Stimulated activated effector memory CD8-positive, alpha-beta T cell treated with anti-CD3 and anti-CD28 coated beads, Interleukin-12 subunit alpha, Interleukin-12 subunit beta, amount 100 ng/mL, for 72 hours (primary cell): ENCODE measurements at regions not wholly inside any gene's neighbourhood (a gene's known extent, or its start where the extent isn't known, plus 50 kb on each side); places are given as distances from the start of the nearest gene placed in this dataset.

Experiments used
- ATAC-seq: fragments of 150-1000 bp; cut with Tn5 transposase; 2 replicates; pipeline ENCODE4 v1.10.0; 2021
- DNase-seq, 2 donors: peaks; one replicate each; pipeline ENCODE4 v3.0.0; 2021 to 2022; ENCODE audit warnings: low spot score in 2 of 2
- H3K27ac Mint-ChIP-seq: one replicate; pipeline ENCODE4 v1.8.0; 2022; ENCODE audit warnings: mild to moderate bottlenecking, mixed read lengths
- H3K36me3 Mint-ChIP-seq: one replicate; pipeline ENCODE4 v1.8.0; 2022; ENCODE audit warnings: mild to moderate bottlenecking, mixed read lengths
- H3K4me1 Mint-ChIP-seq: one replicate; pipeline ENCODE4 v1.8.0; 2022; ENCODE audit warnings: mixed read lengths
- H3K4me3 Mint-ChIP-seq: one replicate; pipeline ENCODE4 v1.8.0; 2022; ENCODE audit warnings: mild to moderate bottlenecking, mixed read lengths
- H3K9me3 Mint-ChIP-seq: one replicate; pipeline ENCODE4 v1.8.0; 2022; ENCODE audit warnings: mixed read lengths

DNA sequence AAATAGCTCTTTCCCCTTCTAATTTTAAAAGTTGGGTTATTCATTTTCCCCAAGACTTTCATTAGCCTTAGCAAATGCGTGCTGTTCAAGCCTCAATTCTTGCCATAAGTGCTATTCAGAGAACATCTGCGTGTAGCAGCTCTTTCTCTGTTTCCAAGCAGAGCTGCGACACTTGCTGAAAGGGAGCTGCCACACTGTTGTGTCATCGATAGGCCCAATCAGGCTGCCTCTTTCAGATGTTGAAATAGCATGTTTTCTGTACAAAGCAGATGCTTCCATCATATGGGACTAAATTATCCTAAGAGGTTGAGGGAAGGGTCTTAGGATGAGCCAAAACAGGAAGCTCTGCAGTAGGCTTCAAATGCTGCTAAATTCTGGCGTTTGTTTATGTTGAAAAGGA lies 220.9 kb upstream of the CDC14C start:
- H3K4me1 Mint-ChIP-seq, result no peaks in the 10 kb centered on the region
- no peak overlapping the region for H3K27ac Mint-ChIP-seq
- H3K9me3 Mint-ChIP-seq, result peaks cover 14% of the 10 kb centered on the region
- DNase-seq (no peak), ATAC-seq (no peak)
- H3K36me3 Mint-ChIP-seq, result no peaks in the 10 kb centered on the region
- H3K4me3 Mint-ChIP-seq, result no peak overlapping the region

DNA sequence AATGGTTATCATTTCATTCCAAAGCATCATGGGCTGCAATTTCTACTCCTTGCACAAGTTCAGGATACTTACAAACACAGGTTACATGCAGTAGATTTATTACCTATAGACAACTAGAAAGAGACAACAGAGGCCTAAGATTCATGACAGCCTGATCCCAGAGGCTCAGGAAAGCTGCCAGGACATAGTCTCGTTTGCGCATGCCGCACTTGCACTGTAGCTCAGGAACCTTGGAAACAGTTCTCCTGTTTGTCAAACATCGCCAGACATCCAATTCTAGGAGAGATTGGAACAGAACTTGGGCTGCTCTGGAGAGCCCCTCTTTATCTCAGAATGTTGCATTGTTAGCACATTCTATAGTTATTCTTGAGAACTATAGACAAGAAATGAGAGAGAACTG lies 216.2 kb upstream of the CDC14C start:
- DNase-seq (no peak), ATAC-seq (no peak)
- Mint-ChIP-seq H3K4me1 (no peaks in the 10 kb centered on the region), H3K9me3 (no peaks in the 10 kb centered on the region), H3K36me3 (no peaks in the 10 kb centered on the region), H3K4me3 (no peak overlapping the region), H3K27ac (no peak overlapping the region)

- no peak for ATAC-seq
- Mint-ChIP-seq H3K27ac (no peak overlapping the region), H3K4me3 (no peak overlapping the region), H3K4me1 (no peaks in the 10 kb centered on the region), H3K9me3 (peaks cover 4% of the 10 kb centered on the region), H3K36me3 (no peaks in the 10 kb centered on the region)
- DNase-seq, result no peak
Measured at GRCh38 chr7:48708635-48709034, 215.7 kb upstream of the CDC14C start.

GRCh38 chr7:48710995-48711394 lies 213.4 kb upstream of the CDC14C start:
- Mint-ChIP-seq H3K36me3 (no peaks in the 10 kb centered on the region), H3K4me1 (no peaks in the 10 kb centered on the region), H3K9me3 (peaks cover 9% of the 10 kb centered on the region), H3K4me3 (no peak overlapping the region), H3K27ac (no peak overlapping the region)
- ATAC-seq (no peak), DNase-seq (no peak)

GRCh38 chr7:48718731-48719378 lies 205.5 kb upstream of the CDC14C start:
- H3K4me1 Mint-ChIP-seq, result no peaks in the 10 kb centered on the region
- H3K36me3 Mint-ChIP-seq, result no peaks in the 10 kb centered on the region
- no peak for ATAC-seq

DNA sequence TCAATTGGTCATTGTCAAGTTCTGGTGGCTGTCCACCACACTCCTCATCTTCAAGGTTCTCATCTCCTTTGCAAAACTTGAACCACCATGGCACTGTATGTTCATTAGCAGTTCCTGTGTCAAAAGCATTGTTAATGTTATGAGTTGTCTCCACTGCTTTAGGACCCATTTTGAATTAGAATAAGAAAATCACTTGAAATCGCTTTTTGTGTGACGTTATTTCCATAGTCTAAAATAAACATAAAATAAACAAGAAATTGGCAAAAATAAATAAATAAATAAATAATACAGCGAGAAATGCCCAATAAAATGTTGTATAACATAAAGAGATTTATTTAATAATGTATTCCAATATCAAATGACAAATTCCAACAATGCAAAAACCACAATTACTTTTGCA lies 195.5 kb upstream of the CDC14C start:
- Mint-ChIP-seq H3K27ac (no peak overlapping the region), H3K36me3 (peaks cover 6% of the 10 kb centered on the region), H3K9me3 (peaks cover 14% of the 10 kb centered on the region), H3K4me3 (no peak overlapping the region), H3K4me1 (no peaks in the 10 kb centered on the region)
- DNase-seq, result no peak
- no peak for ATAC-seq

More at GRCh38 chr7:48718731-48719378, 205.5 kb upstream of the CDC14C start:
- Mint-ChIP-seq H3K4me3 (no peak overlapping the region), H3K9me3 (peaks cover 6% of the 10 kb centered on the region), H3K27ac (no peak overlapping the region)
- no peak for DNase-seq

GRCh38 chr7:48734695-48735406 lies 189.5 kb upstream of the CDC14C start:
- no peak overlapping the region for H3K27ac Mint-ChIP-seq
- ATAC-seq (no peak), DNase-seq (no peak)
- no peaks in the 10 kb centered on the region for H3K36me3 Mint-ChIP-seq
- H3K4me1 Mint-ChIP-seq, result no peaks in the 10 kb centered on the region
- H3K4me3 Mint-ChIP-seq, result no peak overlapping the region
- peaks cover 4% of the 10 kb centered on the region for H3K9me3 Mint-ChIP-seq

DNA sequence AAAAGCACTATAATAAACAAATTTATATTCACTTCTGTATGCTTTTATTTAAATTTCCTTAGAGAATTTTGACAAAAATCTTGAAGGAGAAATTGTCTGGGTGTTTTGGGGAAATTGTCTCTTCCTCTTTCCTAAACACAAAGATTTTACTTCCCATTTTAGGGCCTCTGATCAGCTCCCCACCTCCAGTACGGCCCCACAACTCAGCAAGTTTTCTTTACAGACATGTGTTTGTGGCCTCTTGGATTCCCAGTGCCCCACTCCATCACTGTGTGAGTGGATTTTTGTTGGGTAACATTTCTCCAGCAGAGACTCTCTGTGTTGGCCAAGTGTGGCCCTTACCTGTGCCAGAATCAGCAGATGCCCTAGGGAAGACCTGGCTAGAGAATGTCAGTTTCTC lies 182.8 kb upstream of the CDC14C start:
- DNase-seq, result no peak
- Mint-ChIP-seq H3K36me3 (no peaks in the 10 kb centered on the region), H3K27ac (no peak overlapping the region), H3K4me3 (no peak overlapping the region), H3K9me3 (peaks cover 13% of the 10 kb centered on the region), H3K4me1 (no peaks in the 10 kb centered on the region)
- no peak for ATAC-seq

GRCh38 chr7:48742079-48742798 lies 182.1 kb upstream of the CDC14C start:
- no peak for ATAC-seq
- Mint-ChIP-seq H3K36me3 (no peaks in the 10 kb centered on the region), H3K9me3 (peaks cover 13% of the 10 kb centered on the region), H3K27ac (no peak overlapping the region), H3K4me3 (no peak overlapping the region), H3K4me1 (no peaks in the 10 kb centered on the region)
- DNase-seq, result no peak

DNA sequence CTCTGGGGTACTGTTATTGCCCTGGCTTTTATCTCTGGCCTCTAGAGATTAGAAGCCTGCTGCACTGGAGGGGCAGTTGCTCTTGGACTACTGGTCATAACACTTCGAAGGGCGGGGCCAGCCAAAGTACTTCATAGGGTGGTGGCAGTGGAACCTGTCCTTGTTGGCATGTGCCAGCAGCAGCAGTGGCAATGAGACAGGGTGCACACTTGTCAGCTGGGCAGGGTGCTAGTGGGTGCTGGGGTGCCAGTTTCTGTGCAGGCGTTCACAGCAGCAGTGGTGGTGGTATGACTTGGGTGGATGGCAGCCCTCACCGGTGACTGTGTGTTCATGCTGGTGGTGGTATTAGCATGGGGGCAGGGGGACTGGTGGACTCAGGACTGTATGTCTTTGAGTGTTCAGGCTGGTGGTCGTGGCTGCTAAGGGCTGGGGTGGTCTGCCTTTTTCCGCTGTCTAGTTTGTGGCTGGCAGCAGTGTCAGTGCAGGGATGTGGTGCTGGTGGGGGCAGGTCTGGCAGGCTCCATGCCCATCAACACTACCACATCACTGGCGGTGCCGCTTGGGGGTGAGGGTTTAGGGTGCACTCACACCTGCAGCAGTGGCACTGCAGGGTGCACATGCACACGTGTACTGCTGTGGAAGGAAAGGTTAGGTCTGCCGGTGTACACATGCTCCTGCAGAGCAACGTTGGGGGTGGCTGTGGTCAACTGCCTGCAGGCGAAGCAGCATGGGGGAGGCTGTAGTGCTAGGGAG lies 176.1 kb upstream of the CDC14C start:
- H3K27ac Mint-ChIP-seq, result no peak overlapping the region
- peak; percentile 42 for ATAC-seq
- H3K4me1 Mint-ChIP-seq, result no peaks in the 10 kb centered on the region
- no peak overlapping the region for H3K4me3 Mint-ChIP-seq
- H3K36me3 Mint-ChIP-seq, result no peaks in the 10 kb centered on the region
- H3K9me3 Mint-ChIP-seq, result peaks cover 3% of the 10 kb centered on the region
- DNase-seq, result no peak

DNA sequence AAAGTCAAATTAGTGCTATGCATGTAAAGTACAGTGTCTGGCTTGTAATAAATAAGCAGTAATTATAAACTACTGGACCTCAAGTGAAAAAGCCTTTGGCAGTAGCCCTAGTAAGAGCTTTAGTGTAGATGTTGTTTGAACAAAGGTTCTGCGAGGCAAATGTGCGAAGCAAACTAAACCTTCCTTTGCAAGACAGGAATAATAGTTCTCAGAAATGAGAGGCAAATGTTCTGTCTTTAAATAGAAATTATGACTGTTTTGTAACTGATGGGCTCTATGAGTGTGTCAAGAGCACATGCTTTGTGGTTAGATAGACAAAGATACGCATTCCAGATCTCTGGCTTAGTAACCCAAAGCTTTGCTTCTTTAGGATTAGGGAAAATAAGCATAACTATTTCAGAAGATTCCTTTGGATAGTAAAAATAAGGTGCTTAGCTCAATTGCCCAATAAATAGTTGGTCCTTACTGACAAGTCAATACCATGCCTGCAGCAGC lies 169.2 kb upstream of the CDC14C start:
- H3K4me1 Mint-ChIP-seq, result no peaks in the 10 kb centered on the region
- no peak for ATAC-seq
- H3K27ac Mint-ChIP-seq, result no peak overlapping the region
- peaks cover 3% of the 10 kb centered on the region for H3K9me3 Mint-ChIP-seq
- H3K36me3 Mint-ChIP-seq, result no peaks in the 10 kb centered on the region
- H3K4me3 Mint-ChIP-seq, result no peak overlapping the region
- no peak for DNase-seq

- peaks cover 6% of the 10 kb centered on the region for H3K9me3 Mint-ChIP-seq
- H3K4me1 Mint-ChIP-seq, result no peaks in the 10 kb centered on the region
- no peaks in the 10 kb centered on the region for H3K36me3 Mint-ChIP-seq
- H3K4me3 Mint-ChIP-seq, result no peak overlapping the region
- ATAC-seq (no peak), DNase-seq (no peak)
- no peak overlapping the region for H3K27ac Mint-ChIP-seq
Measured at GRCh38 chr7:48759431-48760080, 164.8 kb upstream of the CDC14C start.

DNA sequence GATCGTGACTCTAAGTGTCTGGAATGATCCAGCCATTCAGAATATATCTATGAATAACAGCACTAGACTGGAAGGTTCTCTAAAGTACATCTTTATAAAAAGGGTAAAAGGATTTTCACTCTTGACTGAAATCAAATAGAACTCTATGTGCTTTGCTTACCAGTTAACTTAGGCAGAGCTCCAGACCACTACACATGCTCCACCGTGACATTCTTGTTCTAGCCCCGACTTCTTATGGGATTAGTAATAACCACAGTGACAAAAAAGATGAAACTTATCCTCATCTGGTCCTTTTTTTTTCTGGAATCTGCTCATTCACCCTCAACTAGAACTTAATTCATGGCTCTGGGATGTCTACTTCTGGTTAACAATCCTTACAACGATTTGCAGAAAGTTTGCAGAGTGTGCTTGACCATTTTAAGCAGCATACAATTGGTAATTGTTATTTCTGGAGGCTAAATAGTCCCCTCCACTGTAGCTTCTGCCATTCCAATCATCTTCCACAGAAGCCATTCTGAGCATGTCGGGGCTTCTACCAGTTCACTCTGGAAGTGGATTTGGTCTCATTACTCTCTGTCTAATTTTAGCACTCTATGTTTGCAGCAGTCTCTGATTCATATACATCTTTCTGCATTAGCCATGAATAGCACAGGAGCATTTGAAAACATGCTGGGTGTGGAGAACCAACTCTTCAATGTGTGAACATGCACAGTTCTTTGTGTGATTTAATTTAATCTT lies 163.7 kb upstream of the CDC14C start:
- H3K9me3 Mint-ChIP-seq, result peaks cover 6% of the 10 kb centered on the region
- no peak overlapping the region for H3K27ac Mint-ChIP-seq
- no peak overlapping the region for H3K4me3 Mint-ChIP-seq
- ATAC-seq (no peak), DNase-seq (no peak)
- H3K36me3 Mint-ChIP-seq, result no peaks in the 10 kb centered on the region
- no peaks in the 10 kb centered on the region for H3K4me1 Mint-ChIP-seq

DNA sequence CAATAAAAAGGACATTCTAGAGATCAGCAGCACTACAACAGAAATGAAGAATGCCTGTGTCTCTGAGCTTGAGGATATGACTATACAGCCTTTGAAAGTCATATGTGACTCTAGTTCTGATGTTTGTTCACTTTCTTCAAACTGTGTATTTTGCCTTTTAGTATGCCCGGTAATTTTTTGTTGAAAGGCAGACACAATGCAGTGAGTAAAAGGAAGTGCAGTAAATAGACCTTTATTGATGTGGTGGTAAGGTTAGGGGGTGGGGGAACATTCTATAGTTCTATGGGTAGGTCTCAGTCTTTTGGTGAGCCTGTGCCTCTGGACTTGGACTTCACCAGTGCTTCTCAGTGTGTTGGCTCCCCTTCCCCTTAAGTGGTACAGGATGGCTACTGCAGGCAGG lies 143.5 kb upstream of the CDC14C start:
- H3K36me3 Mint-ChIP-seq, result no peaks in the 10 kb centered on the region
- DNase-seq (no peak), ATAC-seq (no peak)
- H3K4me1 Mint-ChIP-seq, result no peaks in the 10 kb centered on the region
- no peak overlapping the region for H3K27ac Mint-ChIP-seq
- H3K4me3 Mint-ChIP-seq, result no peak overlapping the region
- H3K9me3 Mint-ChIP-seq, result peaks cover 13% of the 10 kb centered on the region
